Fibroblast of pulmonary artery (primary cell): ENCODE measurements at regions not wholly inside any gene's neighbourhood (a gene's known extent, or its start where the extent isn't known, plus 50 kb on each side); places are given as distances from the start of the nearest gene placed in this dataset.

ENCODE experiments used
- DNase-seq: peaks from one replicate; pipeline ENCODE4 v3.0.0-alpha.2; 2010; ENCODE audit warnings: low read depth
- H3K4me3 ChIP-seq: replicated peaks from 2 replicates; pipeline ENCODE4 v1.5.1; 2011; ENCODE audit warnings: low read depth, mild to moderate bottlenecking, control low read depth, low read length, moderate library complexity
- TF ChIP-seq, protein P1 (sequence below): IDR thresholded peaks from 2 replicates; pipeline ENCODE4 v1.5.1; 2011; ENCODE audit warnings: mild to moderate bottlenecking, control low read depth, low read length, inconsistent platforms; ENCODE audit errors: missing control alignments

DNA sequence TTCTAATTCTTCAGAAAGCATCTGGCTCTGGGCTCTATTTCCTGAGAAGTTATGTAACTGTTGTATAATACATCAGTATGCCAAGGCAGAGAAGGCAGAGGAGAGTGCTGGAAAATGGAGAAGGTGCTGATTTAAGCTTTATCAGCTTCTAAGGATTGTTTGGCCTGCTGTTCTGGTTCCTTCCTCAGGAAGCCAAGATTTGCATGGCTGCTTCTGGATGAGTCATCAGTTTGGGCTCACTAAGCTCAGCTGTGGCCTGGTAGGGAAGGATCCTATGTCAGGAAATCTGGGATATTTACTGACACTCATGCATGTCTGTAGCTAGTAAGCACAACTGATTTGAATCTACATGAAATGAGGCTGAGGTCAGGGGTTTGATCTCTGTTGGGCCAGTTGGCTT, 73.2 kb upstream of the ADGRL4 start:
- peak; percentile 92 for DNase-seq
- TF ChIP-seq, protein P1, sequence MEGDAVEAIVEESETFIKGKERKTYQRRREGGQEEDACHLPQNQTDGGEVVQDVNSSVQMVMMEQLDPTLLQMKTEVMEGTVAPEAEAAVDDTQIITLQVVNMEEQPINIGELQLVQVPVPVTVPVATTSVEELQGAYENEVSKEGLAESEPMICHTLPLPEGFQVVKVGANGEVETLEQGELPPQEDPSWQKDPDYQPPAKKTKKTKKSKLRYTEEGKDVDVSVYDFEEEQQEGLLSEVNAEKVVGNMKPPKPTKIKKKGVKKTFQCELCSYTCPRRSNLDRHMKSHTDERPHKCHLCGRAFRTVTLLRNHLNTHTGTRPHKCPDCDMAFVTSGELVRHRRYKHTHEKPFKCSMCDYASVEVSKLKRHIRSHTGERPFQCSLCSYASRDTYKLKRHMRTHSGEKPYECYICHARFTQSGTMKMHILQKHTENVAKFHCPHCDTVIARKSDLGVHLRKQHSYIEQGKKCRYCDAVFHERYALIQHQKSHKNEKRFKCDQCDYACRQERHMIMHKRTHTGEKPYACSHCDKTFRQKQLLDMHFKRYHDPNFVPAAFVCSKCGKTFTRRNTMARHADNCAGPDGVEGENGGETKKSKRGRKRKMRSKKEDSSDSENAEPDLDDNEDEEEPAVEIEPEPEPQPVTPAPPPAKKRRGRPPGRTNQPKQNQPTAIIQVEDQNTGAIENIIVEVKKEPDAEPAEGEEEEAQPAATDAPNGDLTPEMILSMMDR: no peak
- no peak overlapping the region for H3K4me3 ChIP-seq

DNA sequence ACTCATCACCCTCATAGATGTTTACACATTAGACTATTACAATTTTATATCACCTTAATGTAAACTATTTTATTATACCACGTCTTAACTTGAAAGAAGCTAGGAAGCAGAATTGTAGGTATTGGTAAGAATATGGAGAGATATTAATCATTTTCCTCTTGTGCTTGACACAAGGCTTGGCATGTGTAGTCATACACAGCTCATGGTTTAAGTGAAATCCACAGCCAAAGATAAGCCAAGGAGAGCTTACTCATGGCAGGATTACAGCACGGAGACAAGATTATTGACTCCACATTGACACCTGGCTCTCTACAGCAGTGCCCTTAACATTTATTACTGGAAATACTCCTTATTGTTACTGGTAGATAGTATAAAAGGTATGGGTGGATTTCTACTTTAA, 68.4 kb upstream of the ADGRL4 start:
- no peak overlapping the region for H3K4me3 ChIP-seq
- TF ChIP-seq, protein P1: no peak
- no peak for DNase-seq

GRCh38 chr1:79069828-79070227, 63.3 kb upstream of the ADGRL4 start:
- no peak for DNase-seq
- TF ChIP-seq, protein P1: peak; percentile 4
- H3K4me3 ChIP-seq: no peak overlapping the region

- TF ChIP-seq, protein P1: no peak
- DNase-seq: no peak
- no peak overlapping the region for H3K4me3 ChIP-seq
Observed at GRCh38 chr1:79059341-79059740, 52.8 kb upstream of the ADGRL4 start.
